CD14-positive monocyte (primary cell): ENCODE measurements at regions not wholly inside any gene's neighbourhood (a gene's known extent, or its start where the extent isn't known, plus 50 kb on each side); places are given as distances from the start of the nearest gene placed in this dataset.

ENCODE experiments used
- DNase-seq, 3 donors: peaks; one replicate each; pipeline ENCODE4 v3.0.0-alpha.2; 2011 to 2022
- H2AFZ ChIP-seq: 2 replicates; pipeline ENCODE4 v1.6.0; 2012; ENCODE audit warnings: mild to moderate bottlenecking, low read depth, low read length, inconsistent platforms; ENCODE audit not compliant: insufficient read depth, poor library complexity, severe bottlenecking
- H3K27ac ChIP-seq, 2 donors: 1 replicate in 1 of 2; 2 replicates in 1 of 2; pipeline ENCODE4 v1.5.1; 2012 to 2013; ENCODE audit warnings: low read length in 2 of 2, control low read depth in 1 of 2, inconsistent platforms in 1 of 2, low read depth in 1 of 2, mild to moderate bottlenecking in 1 of 2
- H3K27me3 ChIP-seq, 2 donors: one replicate each; pipeline versions ENCODE4 v1.6.0 to v1.6.1; 2011 to 2013; ENCODE audit warnings: low read length in 2 of 2; ENCODE audit not compliant: control insufficient read depth in 2 of 2, insufficient read depth in 2 of 2
- H3K36me3 ChIP-seq, 2 donors: replicated peaks in 1 of 2; 1 replicate in 1 of 2; 2 replicates in 1 of 2; pipeline versions ENCODE4 v1.5.1 to v1.6.1; 2012 to 2013; ENCODE audit warnings: low read length in 2 of 2, control low read depth in 1 of 2, inconsistent platforms in 1 of 2, mild to moderate bottlenecking in 1 of 2; ENCODE audit not compliant: insufficient read depth in 2 of 2, control insufficient read depth in 1 of 2
- H3K4me1 ChIP-seq, 2 donors: 1 replicate in 1 of 2; 2 replicates in 1 of 2; pipeline versions ENCODE4 v1.5.1 to v1.6.1; 2012 to 2013; ENCODE audit warnings: low read length in 2 of 2, control low read depth in 1 of 2, inconsistent platforms in 1 of 2, mild to moderate bottlenecking in 1 of 2, moderate library complexity in 1 of 2; ENCODE audit not compliant: insufficient read depth in 2 of 2, control insufficient read depth in 1 of 2
- H3K4me2 ChIP-seq: replicated peaks from 2 replicates; pipeline ENCODE3; 2012; ENCODE audit warnings: low read length, moderate library complexity, mild to moderate bottlenecking; ENCODE audit not compliant: poor library complexity, severe bottlenecking; ENCODE audit errors: extremely low read depth
- H3K4me3 ChIP-seq, 3 experiments: fragments of 200-600 bp in 1 of 3; sonication (generic) in 1 of 3; replicated peaks in 1 of 3; 1 replicate in 2 of 3; 2 replicates in 1 of 3; pipeline ENCODE4 v1.5.1; 2011 to 2013; ENCODE audit warnings: low read length in 3 of 3, mild to moderate bottlenecking in 3 of 3, control low read depth in 2 of 3, low read depth in 2 of 3, inconsistent platforms in 1 of 3, moderate library complexity in 1 of 3
- H3K79me2 ChIP-seq: 2 replicates; pipeline ENCODE4 v1.6.0; 2012; ENCODE audit warnings: mild to moderate bottlenecking, control low read depth, inconsistent platforms, low read length, moderate library complexity; ENCODE audit not compliant: insufficient read depth
- H3K9ac ChIP-seq: 2 replicates; pipeline ENCODE4 v1.6.0; 2017; ENCODE audit warnings: low read length, mild to moderate bottlenecking; ENCODE audit not compliant: insufficient read depth, poor library complexity, severe bottlenecking
- H3K9me3 ChIP-seq, 2 donors: replicated peaks in 1 of 2; 1 replicate in 1 of 2; 2 replicates in 1 of 2; pipeline versions ENCODE4 v1.5.1 to v1.6.1; 2012 to 2013; ENCODE audit warnings: low read length in 2 of 2, control low read depth in 1 of 2; ENCODE audit not compliant: control insufficient read depth in 1 of 2, insufficient read depth in 1 of 2
- H4K20me1 ChIP-seq: 2 replicates; pipeline ENCODE4 v1.6.0; 2012; ENCODE audit warnings: mild to moderate bottlenecking, low read length, control low read depth, moderate library complexity; ENCODE audit not compliant: insufficient read depth
- H3K27ac Mint-ChIP-seq, 7 donors: one replicate each; pipeline ENCODE4 v1.8.0; 2020; ENCODE audit warnings: mild to moderate bottlenecking in 7 of 7, mixed read lengths in 7 of 7, moderate library complexity in 6 of 7, inconsistent platforms in 2 of 7
- H3K27me3 Mint-ChIP-seq, 3 donors: one replicate each; pipeline ENCODE4 v1.8.0; 2021 to 2022; ENCODE audit warnings: low read depth in 3 of 3, mild to moderate bottlenecking in 3 of 3, mixed read lengths in 3 of 3, moderate library complexity in 3 of 3, inconsistent platforms in 1 of 3
- H3K36me3 Mint-ChIP-seq, 2 donors: one replicate each; pipeline ENCODE4 v1.8.0; 2020; ENCODE audit warnings: mixed read lengths in 2 of 2, inconsistent platforms in 1 of 2, mild to moderate bottlenecking in 1 of 2
- H3K4me1 Mint-ChIP-seq: one replicate; pipeline ENCODE4 v1.8.0; 2020; ENCODE audit warnings: mild to moderate bottlenecking, mixed read lengths
- H3K4me3 Mint-ChIP-seq, 2 donors: one replicate each; pipeline ENCODE4 v1.8.0; 2020; ENCODE audit warnings: mild to moderate bottlenecking in 2 of 2, mixed read lengths in 2 of 2, moderate library complexity in 1 of 2
- H3K9me3 Mint-ChIP-seq, 7 donors: one replicate each; pipeline ENCODE4 v1.8.0; 2020 to 2022; ENCODE audit warnings: mixed read lengths in 7 of 7, mild to moderate bottlenecking in 6 of 7, moderate library complexity in 6 of 7, inconsistent platforms in 2 of 7
- WGBS: methylation state at CpG from one replicate; pipeline ENCODE4 v1.1.5; 2013; ENCODE audit warnings: missing lambda C conversion rate; ENCODE audit not compliant: insufficient coverage; 5-methylcytosine and 5-hydroxymethylcytosine counted together
- intact Hi-C, 2 donors: fragments of 100-400 bp; cut with micrococcal nuclease; formaldehyde crosslinking; loops; one replicate each; pipeline versions ENCODE4 v1.15.0 to v1.15.1; 2023
- TF ChIP-seq, protein P1 (sequence below): fragments of 200-600 bp; IDR thresholded peaks from one replicate; pipeline ENCODE4 v1.8.0; 2022; ENCODE audit warnings: antibody characterized with exemption, mild to moderate bottlenecking

DNA sequence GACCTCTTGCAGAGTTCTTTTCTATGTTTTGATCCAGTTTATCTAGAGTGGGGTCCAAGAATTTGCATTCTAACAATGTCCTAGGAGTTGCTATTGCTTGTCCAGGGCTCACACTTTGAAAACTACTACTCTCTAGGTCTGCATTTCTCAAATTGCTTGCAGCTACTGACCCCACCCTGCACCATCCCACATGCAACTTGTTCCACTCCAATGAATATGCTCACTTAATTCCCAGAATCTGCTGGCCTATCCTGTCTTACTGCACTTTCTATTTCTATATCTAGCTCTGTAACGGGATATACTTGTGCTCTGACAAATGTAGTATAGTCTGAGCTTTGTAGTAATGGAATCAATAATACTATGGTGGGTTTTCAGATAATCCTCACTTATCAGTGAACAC lies 570.3 kb downstream of the IQCM start:
- Mint-ChIP-seq H3K27me3 (no peaks in the 10 kb centered on the region), H3K9me3 (peaks cover 0 to 7% (median 4%) of the 10 kb centered on the region in 7 donors), H3K4me3 (no peak overlapping the region), H3K27ac (no peak overlapping the region), H3K36me3 (no peaks in the 10 kb centered on the region), H3K4me1 (no peaks in the 10 kb centered on the region)
- H3K27me3 ChIP-seq, result no peaks in the 10 kb centered on the region
- H3K27ac ChIP-seq, result no peak overlapping the region
- no peaks in the 10 kb centered on the region for H4K20me1 ChIP-seq
- no peak overlapping the region for H3K4me2 ChIP-seq
- H2AFZ ChIP-seq, result no peak overlapping the region
- H3K36me3 ChIP-seq, result no peaks in the 10 kb centered on the region
- H3K9ac ChIP-seq, result no peak overlapping the region
- H3K79me2 ChIP-seq, result no peaks in the 10 kb centered on the region
- no peak overlapping the region for H3K4me3 ChIP-seq
- intact Hi-C loops, result no loop called here
- WGBS, result no CpG with 5 or more reads among the region's 1 CpG
- H3K4me1 ChIP-seq, result no peaks in the 10 kb centered on the region
- TF ChIP-seq, protein P1, sequence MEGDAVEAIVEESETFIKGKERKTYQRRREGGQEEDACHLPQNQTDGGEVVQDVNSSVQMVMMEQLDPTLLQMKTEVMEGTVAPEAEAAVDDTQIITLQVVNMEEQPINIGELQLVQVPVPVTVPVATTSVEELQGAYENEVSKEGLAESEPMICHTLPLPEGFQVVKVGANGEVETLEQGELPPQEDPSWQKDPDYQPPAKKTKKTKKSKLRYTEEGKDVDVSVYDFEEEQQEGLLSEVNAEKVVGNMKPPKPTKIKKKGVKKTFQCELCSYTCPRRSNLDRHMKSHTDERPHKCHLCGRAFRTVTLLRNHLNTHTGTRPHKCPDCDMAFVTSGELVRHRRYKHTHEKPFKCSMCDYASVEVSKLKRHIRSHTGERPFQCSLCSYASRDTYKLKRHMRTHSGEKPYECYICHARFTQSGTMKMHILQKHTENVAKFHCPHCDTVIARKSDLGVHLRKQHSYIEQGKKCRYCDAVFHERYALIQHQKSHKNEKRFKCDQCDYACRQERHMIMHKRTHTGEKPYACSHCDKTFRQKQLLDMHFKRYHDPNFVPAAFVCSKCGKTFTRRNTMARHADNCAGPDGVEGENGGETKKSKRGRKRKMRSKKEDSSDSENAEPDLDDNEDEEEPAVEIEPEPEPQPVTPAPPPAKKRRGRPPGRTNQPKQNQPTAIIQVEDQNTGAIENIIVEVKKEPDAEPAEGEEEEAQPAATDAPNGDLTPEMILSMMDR, result no peak
- no peaks in the 10 kb centered on the region for H3K9me3 ChIP-seq
- DNase-seq, result no peak

DNA sequence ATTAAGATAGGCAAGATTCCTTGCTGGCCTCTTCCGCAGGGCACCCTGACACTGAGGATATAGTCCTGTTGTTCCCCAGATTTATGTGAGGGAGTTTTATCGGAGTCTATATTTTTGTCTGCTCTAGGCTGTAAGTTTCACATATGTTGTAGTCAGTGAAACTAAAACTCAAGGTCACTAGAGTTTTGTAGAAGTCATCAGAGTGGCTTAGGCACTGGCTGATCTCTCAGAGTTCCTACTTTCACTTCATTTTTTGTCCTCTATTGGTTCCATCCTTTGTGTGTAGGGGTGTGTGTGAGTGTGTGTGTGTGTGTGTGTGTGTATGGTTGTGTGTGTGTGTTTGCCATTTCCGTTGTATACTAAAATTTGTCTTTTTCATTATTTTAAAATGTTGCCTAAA lies 577.5 kb downstream of the IQCM start:
- WGBS, result 100% methylated on average over 1 of the region's 3 CpGs
- no peaks in the 10 kb centered on the region for H3K4me1 Mint-ChIP-seq
- no peaks in the 10 kb centered on the region for H3K4me1 ChIP-seq
- H3K27me3 Mint-ChIP-seq, result no peaks in the 10 kb centered on the region
- TF ChIP-seq, protein P1, result no peak
- no peaks in the 10 kb centered on the region for H3K79me2 ChIP-seq
- H3K27ac Mint-ChIP-seq, result no peak overlapping the region
- no peaks in the 10 kb centered on the region for H3K36me3 Mint-ChIP-seq
- no peak overlapping the region for H3K27ac ChIP-seq
- H3K36me3 ChIP-seq, result no peaks in the 10 kb centered on the region
- H4K20me1 ChIP-seq, result no peaks in the 10 kb centered on the region
- no peak overlapping the region for H3K9ac ChIP-seq
- no peak overlapping the region for H2AFZ ChIP-seq
- H3K4me2 ChIP-seq, result no peak overlapping the region
- H3K9me3 Mint-ChIP-seq, result peaks cover 0 to 6% (median 3%) of the 10 kb centered on the region in 7 donors
- H3K27me3 ChIP-seq, result no peaks in the 10 kb centered on the region
- no peak overlapping the region for H3K4me3 Mint-ChIP-seq
- no peaks in the 10 kb centered on the region for H3K9me3 ChIP-seq
- no peak overlapping the region for H3K4me3 ChIP-seq
- no peak for DNase-seq
- intact Hi-C loops, result no loop called here
